Testis (tissue), 2 donors: ENCODE measurements at regions not wholly inside any gene's neighbourhood (a gene's known extent, or its start where the extent isn't known, plus 50 kb on each side); places are given as distances from the start of the nearest gene placed in this dataset.

ENCODE experiments used
- CTCF ChIP-seq, 3 experiments: fragments of 450-650 bp in 2 of 3; fragments of 200-600 bp in 1 of 3; sonication (generic) in 1 of 3; IDR thresholded peaks; one replicate each; pipeline ENCODE4 v1.5.1; 2016 to 2019; ENCODE audit warnings: antibody characterized with exemption in 3 of 3, mild to moderate bottlenecking in 2 of 3, moderate library complexity in 1 of 3
- POLR2A ChIP-seq: fragments of 450-650 bp; IDR thresholded peaks from one replicate; pipeline ENCODE4 v1.6.1; 2017; ENCODE audit warnings: antibody characterized with exemption, mild to moderate bottlenecking, moderate library complexity

GRCh38 chr12:131330106-131330815 lies 376.6 kb downstream of the ADGRD1 start:
- TF ChIP-seq CTCF (IDR thresholded peaks at IDR 0.05) (no peak), POLR2A (no peak)
